NCI-H187 treated with DMSO at 0.1 percent for 48 hours (cell line): ENCODE measurements at regions not wholly inside any gene's neighbourhood (a gene's known extent, or its start where the extent isn't known, plus 50 kb on each side); places are given as distances from the start of the nearest gene placed in this dataset.
A peak's percentile ranks its signal among the peaks of the same experiment; 100 is the strongest.
"Not testable (repeated sequence)": the region's sequence is repeated elsewhere in the genome, so short reads cannot be mapped to it uniquely, and the experiment has no call there.

Experiments used
- DNase-seq: peaks from one replicate; lab custom pipeline; 2025; lab: John Stamatoyannopoulos, UW

- DNase-seq, result no peak
Measured at GRCh38 chr6:15017261-15017660, 228.6 kb upstream of the JARID2 start.

GRCh38 chr6:15017803-15018202 lies 228.1 kb upstream of the JARID2 start:
- no peak for DNase-seq

GRCh38 chr6:15020119-15020770 lies 225.6 kb upstream of the JARID2 start:
- DNase-seq, result no peak

GRCh38 chr6:15021074-15021473 lies 224.8 kb upstream of the JARID2 start:
- no peak for DNase-seq

- not testable (repeated sequence) for DNase-seq
Measured at GRCh38 chr6:15023018-15023417, 222.9 kb upstream of the JARID2 start.

GRCh38 chr6:15023448-15023847 lies 222.4 kb upstream of the JARID2 start:
- no peak for DNase-seq

GRCh38 chr6:15025446-15025845 lies 220.4 kb upstream of the JARID2 start:
- DNase-seq, result no peak

- DNase-seq, result peak; percentile 8
Measured at GRCh38 chr6:15026832-15027231, 219.0 kb upstream of the JARID2 start.

- no peak for DNase-seq
Measured at GRCh38 chr6:15027472-15027871, 218.4 kb upstream of the JARID2 start.

- no peak for DNase-seq
Measured at GRCh38 chr6:15032015-15032414, 213.9 kb upstream of the JARID2 start.

- no peak for DNase-seq
Measured at GRCh38 chr6:15033850-15034203, 212.0 kb upstream of the JARID2 start.

- no peak for DNase-seq
Measured at GRCh38 chr6:15036690-15037245, 209.1 kb upstream of the JARID2 start.

- DNase-seq, result no peak
Measured at GRCh38 chr6:15037253-15037652, 208.6 kb upstream of the JARID2 start.

GRCh38 chr6:15038013-15038791 lies 207.7 kb upstream of the JARID2 start:
- no peak for DNase-seq

- no peak for DNase-seq
Measured at GRCh38 chr6:15039136-15039535, 206.7 kb upstream of the JARID2 start.

GRCh38 chr6:15042938-15043337 lies 202.9 kb upstream of the JARID2 start:
- DNase-seq, result no peak

- DNase-seq, result no peak
Measured at GRCh38 chr6:15044146-15044882, 201.6 kb upstream of the JARID2 start.

GRCh38 chr6:15044948-15045347 lies 200.9 kb upstream of the JARID2 start:
- no peak for DNase-seq

- DNase-seq, result no peak
Measured at GRCh38 chr6:15046751-15047150, 199.1 kb upstream of the JARID2 start.

GRCh38 chr6:15048367-15048766 lies 197.5 kb upstream of the JARID2 start:
- no peak for DNase-seq

GRCh38 chr6:15058200-15059061 lies 187.4 kb upstream of the JARID2 start:
- DNase-seq, result no peak

GRCh38 chr6:15061180-15061641 lies 184.7 kb upstream of the JARID2 start:
- peak; percentile 82 for DNase-seq
